NCI-H1694 (cell line): ENCODE measurements at regions not wholly inside any gene's neighbourhood (a gene's known extent, or its start where the extent isn't known, plus 50 kb on each side); places are given as distances from the start of the nearest gene placed in this dataset.

ENCODE experiments used
- DNase-seq: peaks from one replicate; lab custom pipeline; 2025; lab: John Stamatoyannopoulos, UW

GRCh38 chr11:45089676-45090499, 56.6 kb upstream of the PRDM11 start:
- no peak for DNase-seq

GRCh38 chr11:45090607-45091006, 55.8 kb upstream of the PRDM11 start:
- no peak for DNase-seq

- no peak for DNase-seq
These were observed 54.7 kb upstream of the PRDM11 start for GRCh38 chr11:45091563-45092403.

GRCh38 chr11:45092404-45092785, 54.0 kb upstream of the PRDM11 start:
- DNase-seq, result no peak

- no peak for DNase-seq
These were observed 53.3 kb upstream of the PRDM11 start for GRCh38 chr11:45092901-45093760.

- DNase-seq, result no peak
These were observed 52.5 kb upstream of the PRDM11 start for GRCh38 chr11:45093761-45094455.

GRCh38 chr11:45094958-45095690, 51.3 kb upstream of the PRDM11 start:
- DNase-seq, result peak; percentile 24

- DNase-seq, result no peak
These were observed 50.8 kb upstream of the PRDM11 start for GRCh38 chr11:45095691-45096010.

- no peak for DNase-seq
These were observed 49.8 kb upstream of the PRDM11 start for GRCh38 chr11:45096636-45097035.
